ENCODE measurements at regions not wholly inside any gene's neighbourhood (a gene's known extent, or its start where the extent isn't known, plus 50 kb on each side); places are given as distances from the start of the nearest gene placed in this dataset.
A peak's percentile ranks its signal among the peaks of the same experiment; 100 is the strongest.

GRCh38 chr20:22507240-22507961 lies 77.0 kb downstream of the FOXA2 start (continued):
- TF ChIP-seq, protein P1, sequence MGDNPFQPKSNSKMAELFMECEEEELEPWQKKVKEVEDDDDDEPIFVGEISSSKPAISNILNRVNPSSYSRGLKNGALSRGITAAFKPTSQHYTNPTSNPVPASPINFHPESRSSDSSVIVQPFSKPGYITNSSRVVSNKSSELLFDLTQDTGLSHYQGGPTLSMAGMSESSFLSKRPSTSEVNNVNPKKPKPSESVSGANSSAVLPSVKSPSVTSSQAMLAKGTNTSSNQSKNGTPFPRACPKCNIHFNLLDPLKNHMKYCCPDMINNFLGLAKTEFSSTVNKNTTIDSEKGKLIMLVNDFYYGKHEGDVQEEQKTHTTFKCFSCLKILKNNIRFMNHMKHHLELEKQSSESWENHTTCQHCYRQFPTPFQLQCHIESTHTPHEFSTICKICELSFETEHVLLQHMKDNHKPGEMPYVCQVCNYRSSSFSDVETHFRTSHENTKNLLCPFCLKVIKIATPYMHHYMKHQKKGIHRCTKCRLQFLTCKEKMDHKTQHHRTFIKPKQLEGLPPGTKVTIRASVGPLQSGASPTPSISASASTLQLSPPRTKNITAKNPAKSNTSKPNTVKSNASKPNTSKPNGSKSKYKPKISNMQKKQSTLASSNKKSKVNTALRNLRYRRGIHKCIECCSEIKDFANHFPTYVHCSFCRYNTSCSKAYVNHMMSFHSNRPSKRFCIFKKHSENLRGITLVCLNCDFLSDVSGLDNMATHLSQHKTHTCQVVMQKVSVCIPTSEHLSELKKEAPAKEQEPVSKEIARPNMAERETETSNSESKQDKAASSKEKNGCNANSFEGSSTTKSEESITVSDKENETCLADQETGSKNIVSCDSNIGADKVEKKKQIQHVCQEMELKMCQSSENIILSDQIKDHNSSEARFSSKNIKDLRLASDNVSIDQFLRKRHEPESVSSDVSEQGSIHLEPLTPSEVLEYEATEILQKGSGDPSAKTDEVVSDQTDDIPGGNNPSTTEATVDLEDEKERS (CRISPR knock-in tag; IDR thresholded peaks at IDR 0.05): no peak; the same call in 1 of the 2 replicates
- no peak for TF ChIP-seq ZNF432 (CRISPR knock-in tag; IDR thresholded peaks at IDR 0.05; ENCODE audit: borderline replicate concordance)
- no peak for TF ChIP-seq SUZ12 (IDR thresholded peaks at IDR 0.05; ENCODE audit: low read depth, low read length)
- TF ChIP-seq ZBTB37 (CRISPR knock-in tag; IDR thresholded peaks at IDR 0.05): no peak
- no peak for TF ChIP-seq NR3C1 (CRISPR knock-in tag; IDR thresholded peaks at IDR 0.05)
- TF ChIP-seq ZNF768 (CRISPR knock-in tag; IDR thresholded peaks at IDR 0.05): no peak
- no peak for TF ChIP-seq ZNF446 (CRISPR knock-in tag; IDR thresholded peaks at IDR 0.05)
- 0 out of 2 replicates have a peak, but pooled peaks have one; percentile 32 for TF ChIP-seq ZNF274 (CRISPR knock-in tag; IDR thresholded peaks at IDR 0.05)
- TF ChIP-seq, protein P2, sequence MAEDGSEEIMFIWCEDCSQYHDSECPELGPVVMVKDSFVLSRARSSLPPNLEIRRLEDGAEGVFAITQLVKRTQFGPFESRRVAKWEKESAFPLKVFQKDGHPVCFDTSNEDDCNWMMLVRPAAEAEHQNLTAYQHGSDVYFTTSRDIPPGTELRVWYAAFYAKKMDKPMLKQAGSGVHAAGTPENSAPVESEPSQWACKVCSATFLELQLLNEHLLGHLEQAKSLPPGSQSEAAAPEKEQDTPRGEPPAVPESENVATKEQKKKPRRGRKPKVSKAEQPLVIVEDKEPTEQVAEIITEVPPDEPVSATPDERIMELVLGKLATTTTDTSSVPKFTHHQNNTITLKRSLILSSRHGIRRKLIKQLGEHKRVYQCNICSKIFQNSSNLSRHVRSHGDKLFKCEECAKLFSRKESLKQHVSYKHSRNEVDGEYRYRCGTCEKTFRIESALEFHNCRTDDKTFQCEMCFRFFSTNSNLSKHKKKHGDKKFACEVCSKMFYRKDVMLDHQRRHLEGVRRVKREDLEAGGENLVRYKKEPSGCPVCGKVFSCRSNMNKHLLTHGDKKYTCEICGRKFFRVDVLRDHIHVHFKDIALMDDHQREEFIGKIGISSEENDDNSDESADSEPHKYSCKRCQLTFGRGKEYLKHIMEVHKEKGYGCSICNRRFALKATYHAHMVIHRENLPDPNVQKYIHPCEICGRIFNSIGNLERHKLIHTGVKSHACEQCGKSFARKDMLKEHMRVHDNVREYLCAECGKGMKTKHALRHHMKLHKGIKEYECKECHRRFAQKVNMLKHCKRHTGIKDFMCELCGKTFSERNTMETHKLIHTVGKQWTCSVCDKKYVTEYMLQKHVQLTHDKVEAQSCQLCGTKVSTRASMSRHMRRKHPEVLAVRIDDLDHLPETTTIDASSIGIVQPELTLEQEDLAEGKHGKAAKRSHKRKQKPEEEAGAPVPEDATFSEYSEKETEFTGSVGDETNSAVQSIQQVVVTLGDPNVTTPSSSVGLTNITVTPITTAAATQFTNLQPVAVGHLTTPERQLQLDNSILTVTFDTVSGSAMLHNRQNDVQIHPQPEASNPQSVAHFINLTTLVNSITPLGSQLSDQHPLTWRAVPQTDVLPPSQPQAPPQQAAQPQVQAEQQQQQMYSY (CRISPR knock-in tag; IDR thresholded peaks at IDR 0.05): no peak
- no peak for TF ChIP-seq MAZ (IDR thresholded peaks at IDR 0.05; ENCODE audit: borderline replicate concordance, low read depth, low read length)
- no peak for TF ChIP-seq MAZ (CRISPR knock-in tag; IDR thresholded peaks at IDR 0.05; ENCODE audit: low read depth)
- peak; percentile 20; the same call in 1 of the 2 replicates for TF ChIP-seq ZNF543 (CRISPR knock-in tag; IDR thresholded peaks at IDR 0.05)
- peak; percentile 83 for TF ChIP-seq ZNF501 (CRISPR knock-in tag; IDR thresholded peaks at IDR 0.05)
- no peak for TF ChIP-seq MBNL3 (CRISPR knock-in tag; conservative IDR thresholded peaks at IDR 0.05)
- TF ChIP-seq PHF5A (CRISPR knock-in tag; IDR thresholded peaks at IDR 0.05; ENCODE audit: low read depth, unreplicated experiment): peak; percentile 20
- no peak for TF ChIP-seq ZNF563 (CRISPR knock-in tag; IDR thresholded peaks at IDR 0.05)
- peak; percentile 66; the same call in 1 of the 2 replicates for TF ChIP-seq ZNF441 (CRISPR knock-in tag; IDR thresholded peaks at IDR 0.05; ENCODE audit: borderline replicate concordance)
- TF ChIP-seq SRY (CRISPR knock-in tag; IDR thresholded peaks at IDR 0.05): 0 out of 2 replicates have a peak, but pooled peaks have one; percentile 34
- TF ChIP-seq KMT2A (CRISPR knock-in tag; IDR thresholded peaks at IDR 0.05): peak; percentile 31; the same call in 1 of the 2 replicates
- TF ChIP-seq NR2F6 (IDR thresholded peaks at IDR 0.05): peak; percentile 84
- TF ChIP-seq NR2F6 (CRISPR knock-in tag; IDR thresholded peaks at IDR 0.05): peak; percentile 88
- TF ChIP-seq MIER3 (CRISPR knock-in tag; IDR thresholded peaks at IDR 0.05; ENCODE audit: borderline replicate concordance): peak; percentile 83; the same call in 1 of the 2 replicates

All from HepG2 (cell line).